ENCODE measurements at regions not wholly inside any gene's neighbourhood (a gene's known extent, or its start where the extent isn't known, plus 50 kb on each side); places are given as distances from the start of the nearest gene placed in this dataset.

DNA sequence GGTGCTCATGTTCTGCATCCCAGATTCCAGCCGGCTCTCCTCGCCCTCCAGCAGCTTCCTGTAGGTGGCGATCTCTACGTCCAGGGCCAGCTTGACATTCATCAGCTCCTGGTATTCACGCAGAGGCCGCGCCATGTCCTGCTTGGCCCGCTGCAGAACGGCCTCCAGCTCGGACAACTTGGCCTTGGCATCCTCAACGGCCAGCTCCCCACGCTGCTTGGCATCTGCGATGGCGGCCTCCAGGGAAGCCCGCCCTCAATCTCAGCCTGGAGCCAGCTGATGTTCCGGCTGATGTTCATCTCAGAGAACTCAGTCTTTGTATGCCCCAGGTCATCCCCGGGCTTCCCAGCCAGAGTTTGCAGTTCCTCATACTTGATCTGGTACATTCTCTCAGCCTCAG is 431.8 kb upstream of the DIPK2B start:
- no peaks in the 10 kb centered on the region for H3K27me3 ChIP-seq (ENCODE audit: control insufficient read depth, insufficient read depth, low read length)
- H3K36me3 ChIP-seq (ENCODE audit: control insufficient read depth, insufficient read depth, low read length), result no peaks in the 10 kb centered on the region
- CTCF ChIA-PET, result interaction anchor here (0.8 to 1.2 kb wide), 2 partner anchors 14 to 107 kb away, joined by 3 read pairs; no protein-coding TSS in a partner anchor
- POLR2A ChIA-PET, result no interaction called here
- no peak overlapping the region for H3K4me3 ChIP-seq (ENCODE audit: low read depth, low read length)
- no peak for TF ChIP-seq CTCF (IDR thresholded peaks at IDR 0.05; ENCODE audit: insufficient read depth, low read depth, low read length)
- no peak for DNase-seq (ENCODE audit: low read depth)

GRCh38 chrX:45630078-45630477 is 429.4 kb upstream of the DIPK2B start:
- ChIA-PET POLR2A (no interaction called here), CTCF (no interaction called here)
- no peaks in the 10 kb centered on the region for H3K27me3 ChIP-seq (ENCODE audit: control insufficient read depth, insufficient read depth, low read length)
- H3K36me3 ChIP-seq (ENCODE audit: control insufficient read depth, insufficient read depth, low read length), result no peaks in the 10 kb centered on the region
- H3K4me3 ChIP-seq (ENCODE audit: low read depth, low read length), result no peak overlapping the region
- TF ChIP-seq CTCF (IDR thresholded peaks at IDR 0.05; ENCODE audit: insufficient read depth, low read depth, low read length), result no peak
- no peak for DNase-seq (ENCODE audit: low read depth)

- Histone ChIP-seq H3K27me3 (ENCODE audit: control insufficient read depth, insufficient read depth, low read length) (no peaks in the 10 kb centered on the region), H3K36me3 (ENCODE audit: control insufficient read depth, insufficient read depth, low read length) (no peaks in the 10 kb centered on the region), H3K4me3 (ENCODE audit: low read depth, low read length) (no peak overlapping the region)
- TF ChIP-seq CTCF (IDR thresholded peaks at IDR 0.05; ENCODE audit: insufficient read depth, low read depth, low read length), result no peak
- POLR2A ChIA-PET, result interaction anchor here (0.6 kb wide), 1 partner anchor 9 kb away, joined by 3 read pairs; no protein-coding TSS in a partner anchor
- DNase-seq (ENCODE audit: low read depth), result no peak
- CTCF ChIA-PET, result no interaction called here
Measured at GRCh38 chrX:45628041-45628440, 427.4 kb upstream of the DIPK2B start.

GRCh38 chrX:45623266-45623665 is 422.6 kb upstream of the DIPK2B start:
- H3K4me3 ChIP-seq (ENCODE audit: low read depth, low read length), result no peak overlapping the region
- H3K27me3 ChIP-seq (ENCODE audit: control insufficient read depth, insufficient read depth, low read length), result no peaks in the 10 kb centered on the region
- ChIA-PET POLR2A (interaction anchor here (1.5 kb wide), 1 partner anchor 135 kb away, joined by 4 read pairs; no protein-coding TSS in a partner anchor), CTCF (no interaction called here)
- TF ChIP-seq CTCF (IDR thresholded peaks at IDR 0.05; ENCODE audit: insufficient read depth, low read depth, low read length), result no peak
- no peaks in the 10 kb centered on the region for H3K36me3 ChIP-seq (ENCODE audit: control insufficient read depth, insufficient read depth, low read length)
- peak; percentile 90 for DNase-seq (ENCODE audit: low read depth)

DNA sequence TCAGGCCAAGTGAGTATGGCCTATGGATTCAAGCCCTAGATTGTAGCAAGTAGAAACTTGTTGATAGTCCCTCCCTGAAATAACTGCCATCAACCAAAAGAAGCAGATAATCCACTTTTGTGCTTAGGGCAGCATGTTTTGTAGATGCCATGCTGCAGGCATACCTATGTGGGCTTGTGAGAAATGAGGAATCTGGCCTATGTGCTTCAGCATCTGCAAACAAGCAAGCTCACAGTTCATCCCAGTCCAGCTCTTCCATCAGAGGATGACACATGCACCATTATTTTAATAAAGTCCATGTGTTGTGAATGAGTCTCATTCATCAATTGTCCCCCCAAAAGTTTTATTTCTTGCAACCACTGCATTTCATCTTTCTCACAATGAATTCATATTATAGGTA is 421.9 kb upstream of the DIPK2B start:
- CTCF ChIA-PET, result no interaction called here
- Histone ChIP-seq H3K4me3 (ENCODE audit: low read depth, low read length) (no peak overlapping the region), H3K36me3 (ENCODE audit: control insufficient read depth, insufficient read depth, low read length) (no peaks in the 10 kb centered on the region), H3K27me3 (ENCODE audit: control insufficient read depth, insufficient read depth, low read length) (no peaks in the 10 kb centered on the region)
- no peak for DNase-seq (ENCODE audit: low read depth)
- no peak for TF ChIP-seq CTCF (IDR thresholded peaks at IDR 0.05; ENCODE audit: insufficient read depth, low read depth, low read length)
- POLR2A ChIA-PET, result interaction anchor here (0.7 to 1.5 kb wide), 2 partner anchors 75 to 136 kb away, joined by 3 to 4 read pairs; no protein-coding TSS in a partner anchor

Measured in BJ (cell line).